GM19455 (cell line): ENCODE measurements at regions not wholly inside any gene's neighbourhood (a gene's known extent, or its start where the extent isn't known, plus 50 kb on each side); places are given as distances from the start of the nearest gene placed in this dataset.
"Not testable (repeated sequence)": the region's sequence is repeated elsewhere in the genome, so short reads cannot be mapped to it uniquely, and the experiment has no call there.

Experiments used
- ATAC-seq: cut with Tn5 transposase; IDR thresholded peaks from one replicate; pipeline ENCODE4 v1.9.1; 2021; ENCODE audit not compliant: unreplicated experiment

DNA sequence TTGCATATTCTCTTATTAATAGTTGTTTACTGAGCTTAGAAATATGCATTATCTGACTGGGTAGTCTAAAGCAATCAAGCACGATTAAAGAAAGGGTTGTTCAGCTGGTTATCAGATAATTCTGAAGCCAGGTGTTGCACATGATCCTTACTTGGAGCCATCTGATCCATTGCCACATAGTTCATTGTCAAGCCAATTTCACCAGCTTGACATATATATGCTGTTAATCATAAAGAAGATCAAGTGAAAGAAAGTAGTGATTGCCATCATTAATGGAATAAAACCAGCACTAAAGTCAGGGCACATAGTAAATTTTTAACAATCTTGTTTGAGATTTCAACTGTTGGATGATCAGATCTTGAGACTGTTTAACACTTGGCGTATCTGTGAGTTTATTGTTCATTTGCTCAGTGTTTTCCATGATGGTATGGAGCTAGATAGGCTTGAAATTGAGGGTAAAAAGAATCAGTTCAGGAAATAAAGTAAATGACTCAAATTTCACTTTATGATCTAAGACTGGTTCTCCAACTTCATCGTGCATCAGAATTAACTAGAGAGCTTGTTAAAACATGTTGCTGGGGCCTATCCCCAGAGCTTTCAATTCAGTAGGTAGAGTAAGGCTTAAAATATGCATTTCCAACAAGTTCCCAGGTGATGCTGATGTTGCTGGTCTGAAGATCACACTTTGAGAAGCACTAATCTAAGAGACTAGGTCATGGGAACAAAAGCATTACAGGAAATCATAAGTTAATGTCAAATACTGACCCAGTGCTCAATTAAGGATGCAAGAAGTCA, 539.6 kb downstream of the SATB2 start:
- no peak for ATAC-seq

DNA sequence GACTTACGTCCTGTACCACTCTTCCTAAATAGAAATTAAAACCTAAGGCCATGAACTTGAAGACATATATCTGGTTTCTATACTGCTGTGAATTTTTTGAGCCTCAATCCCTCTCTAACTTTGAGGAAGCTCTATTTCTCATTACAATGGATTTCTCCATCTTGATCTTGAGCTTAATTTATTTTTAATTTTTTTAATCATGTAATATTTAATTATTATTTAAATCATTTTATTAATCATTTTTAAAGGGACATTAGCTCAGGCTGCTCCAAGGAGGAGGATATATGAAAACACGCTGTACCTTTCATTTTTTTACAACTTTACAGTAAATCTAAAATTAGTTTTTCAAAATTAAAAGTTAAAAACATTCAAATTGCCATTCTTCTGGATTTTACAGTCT, 540.5 kb downstream of the SATB2 start:
- no peak for ATAC-seq

- no peak for ATAC-seq
These were observed 541.1 kb downstream of the SATB2 start for GRCh38 chr2:198916548-198917080.

DNA sequence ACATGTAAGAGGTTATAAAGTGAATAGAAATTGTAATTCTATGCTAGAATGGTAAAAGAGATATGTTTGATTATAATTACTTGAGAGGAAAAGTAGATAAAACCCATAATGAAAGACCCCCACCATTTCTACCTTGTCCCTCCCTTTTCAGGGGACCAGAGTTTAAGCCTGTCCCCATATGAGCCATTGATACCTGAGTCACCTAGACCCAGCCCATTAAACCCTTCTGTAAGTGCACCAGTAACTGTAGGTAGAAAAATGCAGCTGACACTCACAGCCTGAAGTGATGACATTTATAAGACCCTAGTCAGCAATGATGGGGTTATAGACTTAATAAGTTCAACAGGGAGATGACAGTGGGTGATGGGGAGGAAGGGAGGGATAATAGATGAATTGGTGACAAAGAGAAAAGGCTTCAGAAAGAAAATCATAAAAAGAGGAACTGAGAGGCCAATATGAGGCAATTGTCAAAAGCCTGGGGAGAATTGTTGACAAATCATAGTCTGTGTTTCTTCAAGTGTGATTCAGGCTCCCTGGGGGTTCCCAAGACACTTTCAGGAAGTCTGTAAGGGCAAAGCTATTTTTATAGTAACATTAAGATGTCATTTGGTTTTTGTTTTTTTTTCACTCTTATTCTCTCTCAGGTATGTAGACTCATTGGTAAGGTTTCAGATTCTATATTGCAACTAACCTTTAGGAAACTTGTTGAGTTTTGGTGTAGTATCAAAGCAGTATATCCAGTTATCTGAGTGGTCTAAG, 544.2 kb downstream of the SATB2 start:
- ATAC-seq, result peak; percentile 99

DNA sequence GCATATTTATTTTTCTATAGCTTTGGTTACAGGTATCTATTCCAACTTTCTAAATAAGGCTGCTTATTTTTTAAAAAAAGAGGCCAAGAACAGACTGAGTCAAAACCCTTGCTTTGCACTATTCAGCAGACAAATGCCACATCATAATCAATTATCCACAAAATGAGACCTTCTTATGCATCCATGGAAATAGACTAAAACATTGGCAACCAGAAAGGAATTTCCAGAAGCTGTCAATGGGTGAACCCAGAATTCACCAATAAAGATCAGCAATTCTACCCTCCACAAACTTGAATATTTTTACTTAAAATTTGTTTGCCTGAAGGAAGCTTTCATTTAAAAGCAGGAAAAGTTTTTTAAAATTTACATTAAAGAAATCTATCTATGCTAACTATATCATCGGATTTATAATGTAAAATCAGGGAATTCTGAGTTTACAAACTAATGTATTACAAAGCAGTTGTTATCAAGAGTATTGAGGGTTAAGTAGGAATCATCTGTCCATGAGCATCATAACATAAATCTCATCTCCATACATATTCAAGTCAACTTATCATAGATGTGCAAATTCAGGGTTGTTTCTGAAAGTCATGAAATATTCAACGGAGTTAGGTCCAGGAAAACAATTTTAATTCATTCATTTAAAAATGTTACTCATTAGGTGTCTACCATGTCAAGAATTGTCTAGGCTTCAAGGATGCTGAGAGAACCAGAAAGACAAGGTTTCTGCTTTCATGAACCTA, 548.0 kb downstream of the SATB2 start:
- ATAC-seq, result no peak

DNA sequence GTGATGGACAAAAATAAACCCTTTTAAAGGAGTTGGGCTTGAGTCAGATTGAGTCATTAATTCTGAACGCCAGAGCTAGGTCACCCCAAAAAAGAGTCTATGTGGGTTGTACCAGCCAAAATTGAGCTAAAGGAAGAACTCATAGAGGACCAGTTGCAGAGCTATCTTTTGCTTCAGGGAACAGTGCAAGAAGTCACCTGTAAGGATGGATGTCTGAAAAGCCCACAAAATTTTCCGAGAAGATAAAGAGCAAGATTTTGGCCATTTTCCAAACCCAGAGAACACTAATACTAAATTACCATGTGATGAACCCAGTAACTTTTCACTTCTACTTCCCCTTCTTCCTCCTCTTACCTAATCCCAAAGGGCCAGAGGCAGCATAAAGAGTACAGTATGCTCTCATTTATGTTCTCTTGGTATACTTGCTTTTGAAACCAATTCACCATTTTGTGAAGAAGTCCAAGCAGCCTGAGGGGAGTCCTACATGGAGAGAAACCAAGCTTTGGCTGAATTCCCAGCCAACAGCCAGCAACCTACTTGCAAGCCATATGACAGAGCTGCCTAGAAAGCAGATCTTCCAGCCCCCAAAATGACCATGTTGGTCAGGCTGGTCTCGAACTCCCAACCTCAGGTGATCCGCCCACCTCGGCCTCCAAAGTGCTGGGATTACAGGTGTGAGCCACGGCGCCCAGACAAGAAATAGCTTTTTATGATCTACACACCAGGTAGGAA, 551.7 kb downstream of the SATB2 start:
- ATAC-seq, result no peak

DNA sequence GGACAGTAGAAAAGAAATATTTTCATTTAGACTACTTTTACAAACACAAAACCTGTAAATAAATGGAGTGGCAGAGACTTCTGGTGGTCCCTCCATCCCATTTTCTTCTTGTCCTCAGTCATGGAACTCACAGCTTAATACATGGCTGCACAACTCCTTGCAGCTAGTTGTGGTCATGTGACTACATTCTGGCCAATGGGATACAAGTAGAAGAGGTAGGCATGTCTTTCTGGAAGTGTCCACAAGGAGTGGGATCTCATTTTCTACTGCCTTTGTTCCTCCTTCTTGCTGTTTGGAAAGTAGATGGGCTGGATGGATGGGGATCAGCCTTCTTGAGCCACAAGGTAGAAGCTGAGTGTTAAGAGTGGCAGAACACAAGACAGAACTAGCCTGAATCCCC, 555.8 kb downstream of the SATB2 start:
- no peak for ATAC-seq

- ATAC-seq, result no peak
These were observed 557.6 kb downstream of the SATB2 start for GRCh38 chr2:198900141-198900540.

- ATAC-seq, result no peak
These were observed 567.2 kb downstream of the SATB2 start for GRCh38 chr2:198890490-198890889.

DNA sequence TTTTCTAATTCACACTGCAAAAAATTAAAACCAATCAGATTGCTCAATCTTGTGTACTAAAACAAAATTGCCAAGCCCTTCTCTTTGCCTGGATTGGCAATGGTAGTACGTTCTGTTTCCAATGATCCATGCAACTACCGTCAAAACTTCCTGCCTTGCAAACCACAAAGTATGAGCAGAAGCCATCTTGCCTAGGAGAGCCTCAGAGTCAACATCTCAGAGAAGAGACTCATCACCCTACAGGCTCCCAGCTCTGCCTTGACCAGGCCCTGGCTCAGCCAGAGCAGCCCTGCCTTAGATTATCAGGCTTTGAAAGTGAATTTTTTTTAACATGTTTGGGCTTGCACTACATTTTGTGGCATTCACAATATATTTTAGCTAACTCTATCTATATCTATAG, 574.1 kb downstream of the SATB2 start:
- no peak for ATAC-seq

DNA sequence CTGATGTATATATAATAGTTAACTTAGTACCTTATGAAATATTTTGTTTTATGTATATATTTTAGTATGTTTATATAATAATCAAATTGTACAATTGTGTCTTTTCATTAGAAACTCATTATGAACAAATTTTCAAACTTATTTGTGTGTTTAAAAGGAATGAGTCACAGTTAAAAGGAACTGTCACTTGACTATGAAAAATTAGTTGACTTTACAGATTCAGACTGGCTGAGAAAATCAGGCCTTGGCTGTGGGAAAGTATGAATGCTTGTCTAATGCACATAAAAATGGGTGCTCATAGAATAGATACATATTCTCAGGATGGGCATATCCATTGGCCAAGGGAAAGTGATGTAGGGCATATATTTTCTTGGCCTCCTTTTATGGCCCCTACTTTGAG, 576.8 kb downstream of the SATB2 start:
- no peak for ATAC-seq

GRCh38 chr2:198880421-198880820, 577.3 kb downstream of the SATB2 start:
- no peak for ATAC-seq

GRCh38 chr2:198874472-198874858, 583.3 kb downstream of the SATB2 start:
- ATAC-seq, result peak; percentile 64

DNA sequence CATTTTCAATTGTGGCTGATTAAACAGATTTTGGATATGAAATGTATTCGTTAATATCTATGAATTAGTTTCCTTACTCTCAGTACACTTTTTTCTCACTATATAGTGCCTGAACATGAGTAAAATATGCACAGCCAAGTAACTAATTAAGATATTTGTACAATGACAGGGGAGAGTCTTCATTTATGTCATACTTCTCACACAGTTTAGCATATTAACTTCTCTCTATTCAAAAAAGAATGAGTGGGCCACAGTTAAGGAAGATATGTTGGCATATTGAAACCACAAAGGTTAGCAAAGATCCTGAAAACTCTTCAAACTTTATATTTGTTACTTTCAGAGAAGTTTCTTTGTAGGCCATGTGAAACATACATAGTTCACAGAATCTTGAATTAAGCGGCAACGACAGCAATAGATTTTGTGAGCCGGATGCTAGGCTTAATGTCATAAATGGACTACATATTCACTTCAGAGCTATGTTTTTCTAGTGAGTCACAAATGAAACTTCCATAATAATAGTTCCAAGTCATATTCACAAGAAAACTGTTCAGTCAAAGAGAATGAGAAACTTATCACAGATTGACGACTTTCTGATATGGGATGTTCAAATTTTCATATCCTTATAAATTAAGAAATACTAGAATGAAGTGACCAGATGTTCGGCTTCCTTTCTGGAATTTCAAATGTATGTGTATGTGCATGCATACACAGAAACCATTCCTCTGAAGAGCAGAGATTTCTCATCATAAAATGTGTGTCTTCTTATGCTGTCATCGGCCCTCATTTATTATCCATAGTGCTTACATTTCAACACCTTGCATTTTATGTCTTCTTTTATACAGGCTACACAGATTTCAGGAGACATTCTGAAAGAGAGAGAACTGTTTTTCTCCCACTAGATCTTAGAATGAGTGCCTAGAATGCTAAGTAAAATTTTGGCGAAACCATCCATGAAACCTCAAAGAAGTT, 584.0 kb downstream of the SATB2 start:
- ATAC-seq, result no peak

GRCh38 chr2:198863655-198864054, 594.1 kb downstream of the SATB2 start:
- no peak for ATAC-seq

GRCh38 chr2:198861080-198861479, 596.7 kb downstream of the SATB2 start:
- no peak for ATAC-seq

DNA sequence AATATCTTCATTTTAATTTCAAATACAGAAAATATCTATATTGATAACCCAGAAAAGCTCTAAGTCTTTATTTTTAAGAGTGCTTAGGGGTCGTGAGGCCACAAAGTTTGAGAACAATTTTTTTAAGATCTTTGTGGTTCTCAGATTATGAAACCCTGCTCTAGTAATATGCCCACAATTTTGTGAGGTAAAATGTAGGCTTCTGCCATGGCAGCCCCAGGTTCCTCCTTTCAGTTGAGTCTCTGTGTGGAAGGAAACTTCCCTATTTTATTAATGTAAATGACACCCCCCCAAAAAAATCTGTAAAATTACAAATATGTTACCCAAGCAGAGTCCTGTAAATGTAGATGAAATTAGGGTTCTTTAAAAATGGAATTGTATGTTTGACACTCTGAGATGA, 600.5 kb downstream of the SATB2 start:
- no peak for ATAC-seq

DNA sequence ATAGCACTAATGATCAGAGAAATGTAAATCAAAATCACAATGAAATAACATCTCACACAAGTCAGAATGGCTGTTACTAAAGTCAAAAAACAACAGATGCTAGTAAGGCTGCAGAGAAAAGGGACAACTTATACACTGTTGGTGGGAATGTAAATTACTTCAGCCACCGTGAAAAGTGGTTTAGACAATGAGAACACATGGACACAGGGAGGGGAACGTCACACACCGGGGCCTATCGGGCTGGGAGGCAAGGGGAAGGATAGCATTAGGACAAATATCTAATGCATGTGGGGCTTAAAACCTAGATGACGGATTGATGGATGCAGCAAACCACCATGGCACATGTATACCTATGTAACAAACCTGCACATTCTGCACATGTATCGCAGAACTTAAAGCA, 602.0 kb downstream of the SATB2 start:
- not testable (repeated sequence) for ATAC-seq

DNA sequence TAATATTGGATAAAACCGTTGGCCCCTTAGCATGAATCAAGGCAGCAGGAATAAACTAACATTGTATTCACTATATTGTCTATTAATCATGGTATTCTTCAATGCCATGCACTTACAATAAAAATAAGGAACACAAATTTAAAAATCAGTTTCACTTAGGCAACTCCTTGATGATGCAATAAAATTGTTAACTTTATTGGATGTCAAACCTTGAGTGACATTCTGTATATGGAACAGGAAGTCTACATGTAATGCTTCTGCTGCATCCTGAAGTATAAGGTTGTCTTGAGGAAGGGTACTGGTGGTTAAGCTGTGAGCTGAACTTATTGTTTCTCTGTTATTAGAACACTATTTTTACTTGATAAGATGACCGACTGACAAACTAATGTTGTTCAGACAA, 605.5 kb downstream of the SATB2 start:
- ATAC-seq, result no peak

- no peak for ATAC-seq
These were observed 632.2 kb downstream of the SATB2 start for GRCh38 chr2:198825534-198825933.
